Nephron progenitor cell (in vitro differentiated cells): ENCODE measurements at regions not wholly inside any gene's neighbourhood (a gene's known extent, or its start where the extent isn't known, plus 50 kb on each side); places are given as distances from the start of the nearest gene placed in this dataset.
A peak's percentile ranks its signal among the peaks of the same experiment; 100 is the strongest.
"Not testable (repeated sequence)": the region's sequence is repeated elsewhere in the genome, so short reads cannot be mapped to it uniquely, and the experiment has no call there.

Source experiments
- DNase-seq: peaks from one replicate; pipeline ENCODE4 v3.0.0; 2021
- H3K27ac Mint-ChIP-seq: 2 replicates; pipeline ENCODE4 v1.8.0; 2021; ENCODE audit warnings: mild to moderate bottlenecking, moderate library complexity, mixed read lengths
- H3K27me3 Mint-ChIP-seq: 2 replicates; pipeline ENCODE4 v1.8.0; 2021; ENCODE audit warnings: mild to moderate bottlenecking, low read depth, mixed read lengths; ENCODE audit not compliant: poor library complexity
- H3K36me3 Mint-ChIP-seq: 2 replicates; pipeline ENCODE4 v1.8.0; 2021; ENCODE audit warnings: low read depth, mixed read lengths
- H3K4me1 Mint-ChIP-seq: 2 replicates; pipeline ENCODE4 v1.8.0; 2021; ENCODE audit warnings: mixed read lengths
- H3K4me3 Mint-ChIP-seq: 2 replicates; pipeline ENCODE4 v1.8.0; 2021; ENCODE audit warnings: mild to moderate bottlenecking, moderate library complexity, mixed read lengths
- H3K9me3 Mint-ChIP-seq: 2 replicates; pipeline ENCODE4 v1.8.0; 2021; ENCODE audit warnings: mild to moderate bottlenecking, moderate library complexity, mixed read lengths

DNA sequence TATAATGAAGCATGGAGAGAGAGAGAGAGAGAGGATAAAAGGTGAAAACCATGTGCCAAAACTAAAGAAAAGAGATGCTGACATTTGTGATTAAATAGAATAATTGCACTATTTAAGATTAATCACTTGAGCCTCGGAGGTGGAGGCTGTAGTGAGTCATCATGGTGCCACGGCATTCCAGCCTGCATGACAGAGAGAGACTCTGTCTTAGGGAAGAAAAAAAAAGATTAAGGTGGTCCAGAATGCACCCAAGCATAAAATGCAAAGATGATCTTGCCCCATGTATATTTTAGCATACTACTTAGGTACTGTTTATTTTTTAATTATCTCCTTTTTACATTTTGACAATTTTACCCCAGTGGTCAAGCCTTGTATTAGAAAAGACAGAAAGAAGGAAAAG lies 742.5 kb downstream of the SPATA31A1 start:
- not testable (repeated sequence) for H3K4me1 Mint-ChIP-seq, H3K9me3 Mint-ChIP-seq, H3K4me3 Mint-ChIP-seq, H3K27ac Mint-ChIP-seq, H3K27me3 Mint-ChIP-seq, H3K36me3 Mint-ChIP-seq, DNase-seq

DNA sequence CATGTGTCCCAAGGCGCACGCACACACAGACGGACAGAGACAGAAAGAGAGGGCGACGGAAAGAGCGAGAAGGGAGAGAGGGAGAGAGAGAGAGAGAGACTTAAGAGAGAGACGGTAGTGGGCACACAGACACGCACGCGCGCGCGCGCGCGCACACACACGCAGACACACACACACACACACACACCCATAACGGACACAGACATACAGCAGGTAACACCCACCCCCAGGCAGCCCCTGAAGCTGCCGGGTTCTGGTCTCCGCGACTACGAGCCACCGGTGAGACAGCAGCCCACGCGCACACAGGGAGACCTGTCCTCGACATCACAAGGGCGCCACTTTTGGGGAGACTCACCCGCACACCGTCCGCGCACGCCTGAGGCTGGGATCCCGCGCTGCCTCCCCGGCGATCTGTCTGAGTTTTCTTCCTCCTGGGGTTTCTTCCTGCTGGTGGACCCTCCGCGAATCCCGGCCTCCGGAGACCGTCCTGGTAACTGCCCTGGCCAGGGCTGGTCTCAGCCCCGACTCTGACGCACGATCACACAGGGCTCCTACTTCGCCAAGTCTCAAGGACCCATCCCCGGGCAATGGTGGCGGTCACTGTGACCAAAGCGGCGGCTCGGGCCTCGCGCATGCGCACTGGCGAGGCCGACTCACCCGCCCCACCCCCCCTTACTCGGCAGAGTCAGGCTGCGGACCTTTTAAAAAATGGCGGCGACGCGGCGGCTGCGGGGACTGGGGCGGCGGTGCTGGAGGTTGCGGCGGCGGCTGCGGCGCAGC lies 750.7 kb downstream of the SPATA31A1 start:
- H3K9me3 Mint-ChIP-seq, H3K27me3 Mint-ChIP-seq, H3K36me3 Mint-ChIP-seq, H3K4me1 Mint-ChIP-seq: not testable (repeated sequence)
- Mint-ChIP-seq H3K27ac (peak overlapping the region; percentile 51), H3K4me3 (peak overlapping the region; percentile 92)
- DNase-seq = peak; percentile 27

DNA sequence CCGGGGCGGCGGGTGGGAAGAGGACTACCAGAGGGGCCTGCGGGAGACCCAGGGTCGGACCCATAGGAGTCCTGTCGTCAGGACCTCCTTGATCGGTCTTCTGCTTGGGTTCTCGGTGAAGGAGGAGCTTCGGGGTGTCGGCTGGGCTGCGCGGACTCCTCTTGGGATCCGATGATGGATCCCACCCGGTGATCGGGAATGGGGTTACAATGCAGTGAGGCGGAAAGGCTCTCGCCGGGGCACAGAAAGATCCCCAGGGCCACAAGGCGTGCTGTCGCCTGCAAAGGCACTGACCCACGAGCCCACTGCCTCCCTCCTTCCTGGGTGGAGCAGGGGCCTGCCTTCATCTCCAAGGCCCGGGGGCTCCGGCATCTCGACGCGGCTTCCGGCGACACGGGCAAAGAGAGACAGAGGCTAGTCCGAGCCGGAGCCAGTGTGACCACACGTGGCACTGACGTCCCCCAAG lies 751.3 kb downstream of the SPATA31A1 start:
- not testable (repeated sequence) for H3K27me3 Mint-ChIP-seq, H3K4me1 Mint-ChIP-seq, H3K27ac Mint-ChIP-seq, H3K36me3 Mint-ChIP-seq, H3K9me3 Mint-ChIP-seq, DNase-seq, H3K4me3 Mint-ChIP-seq

DNA sequence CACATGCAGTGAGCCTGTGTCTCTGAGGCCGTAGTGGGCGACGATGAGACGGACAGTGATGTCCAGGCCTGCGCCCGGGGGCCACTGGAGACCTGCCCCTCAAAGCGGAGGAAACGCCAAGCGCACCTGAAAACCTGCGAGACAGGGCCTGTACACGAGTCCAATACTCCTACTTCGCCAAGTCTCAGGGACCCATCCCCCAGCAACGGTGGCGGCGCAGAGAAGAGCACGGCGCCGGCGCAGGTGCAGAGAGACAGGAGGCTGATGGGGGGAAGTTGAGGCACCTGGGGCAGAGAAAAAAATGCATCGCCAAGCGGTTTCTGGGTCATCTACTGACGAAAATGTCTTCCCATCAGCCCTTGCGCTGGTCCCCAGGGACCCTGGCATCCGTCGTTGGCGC lies 751.8 kb downstream of the SPATA31A1 start:
- not testable (repeated sequence) for DNase-seq, H3K4me3 Mint-ChIP-seq, H3K27ac Mint-ChIP-seq, H3K4me1 Mint-ChIP-seq, H3K27me3 Mint-ChIP-seq, H3K9me3 Mint-ChIP-seq, H3K36me3 Mint-ChIP-seq

DNA sequence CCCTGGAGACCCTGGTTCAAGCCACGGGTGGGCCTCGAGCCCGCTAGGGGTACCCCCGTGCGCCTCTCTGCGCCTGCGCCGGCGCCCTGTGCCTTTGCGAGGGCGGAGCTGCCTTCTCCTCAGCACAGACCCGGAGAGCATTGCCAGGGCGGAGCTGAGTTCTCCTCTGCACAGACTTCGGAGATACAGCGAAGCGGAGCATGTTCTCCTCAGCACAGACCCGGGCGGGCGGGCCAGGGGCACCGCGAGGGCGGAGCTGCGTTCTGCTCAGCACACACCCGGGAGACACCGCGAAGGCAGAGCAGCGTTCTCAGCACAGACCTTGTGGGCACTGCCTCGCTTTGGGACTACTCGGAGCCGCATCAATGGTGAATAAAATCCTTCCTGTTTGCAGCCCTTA lies 753.0 kb downstream of the SPATA31A1 start:
- H3K9me3 Mint-ChIP-seq, H3K36me3 Mint-ChIP-seq, H3K27me3 Mint-ChIP-seq, H3K4me3 Mint-ChIP-seq, DNase-seq, H3K4me1 Mint-ChIP-seq, H3K27ac Mint-ChIP-seq: not testable (repeated sequence)

DNA sequence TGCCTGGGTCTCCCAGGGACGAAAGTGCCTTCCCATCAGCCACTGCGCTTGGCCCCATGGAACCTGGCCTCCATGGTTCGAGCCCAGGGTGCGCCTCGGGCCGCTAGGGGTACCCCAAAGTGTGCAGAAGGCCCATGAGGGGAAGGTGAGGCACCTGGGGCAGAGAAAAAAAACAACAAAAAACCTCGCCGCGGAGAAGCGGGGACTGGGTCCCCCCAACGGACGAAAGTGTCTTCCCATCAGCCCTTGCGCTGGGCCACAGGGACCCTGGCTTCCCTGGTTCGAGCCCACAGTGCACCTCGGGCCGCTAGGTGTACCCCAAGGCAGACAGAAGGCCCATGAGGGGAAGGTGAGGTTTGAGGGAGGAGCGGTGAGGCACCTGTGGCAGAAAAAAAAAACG lies 755.3 kb downstream of the SPATA31A1 start:
- not testable (repeated sequence) for H3K27me3 Mint-ChIP-seq, H3K36me3 Mint-ChIP-seq, H3K4me1 Mint-ChIP-seq, H3K4me3 Mint-ChIP-seq, DNase-seq, H3K9me3 Mint-ChIP-seq, H3K27ac Mint-ChIP-seq

DNA sequence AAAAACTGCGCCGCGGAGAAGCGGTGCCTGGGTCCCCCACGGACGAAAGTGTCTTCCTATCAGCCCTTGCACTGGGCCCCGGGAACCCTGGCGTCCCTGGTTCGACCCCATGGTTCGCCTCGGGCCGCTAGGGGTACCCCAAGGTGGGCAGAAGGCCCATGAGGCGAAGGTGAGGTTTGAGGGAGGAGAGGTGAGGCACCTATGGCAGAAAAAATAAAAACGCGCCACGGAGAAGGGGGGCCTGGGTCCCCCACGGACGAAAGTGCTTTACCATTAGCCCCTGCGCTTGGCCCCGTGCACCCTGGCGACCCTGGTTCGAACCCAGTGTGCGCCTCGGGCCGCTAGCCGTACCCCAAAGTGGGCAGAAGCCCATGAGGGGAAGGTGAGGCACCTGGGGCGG lies 756.1 kb downstream of the SPATA31A1 start:
- not testable (repeated sequence) for H3K9me3 Mint-ChIP-seq, H3K4me3 Mint-ChIP-seq, H3K27me3 Mint-ChIP-seq, H3K36me3 Mint-ChIP-seq, H3K4me1 Mint-ChIP-seq, DNase-seq, H3K27ac Mint-ChIP-seq

DNA sequence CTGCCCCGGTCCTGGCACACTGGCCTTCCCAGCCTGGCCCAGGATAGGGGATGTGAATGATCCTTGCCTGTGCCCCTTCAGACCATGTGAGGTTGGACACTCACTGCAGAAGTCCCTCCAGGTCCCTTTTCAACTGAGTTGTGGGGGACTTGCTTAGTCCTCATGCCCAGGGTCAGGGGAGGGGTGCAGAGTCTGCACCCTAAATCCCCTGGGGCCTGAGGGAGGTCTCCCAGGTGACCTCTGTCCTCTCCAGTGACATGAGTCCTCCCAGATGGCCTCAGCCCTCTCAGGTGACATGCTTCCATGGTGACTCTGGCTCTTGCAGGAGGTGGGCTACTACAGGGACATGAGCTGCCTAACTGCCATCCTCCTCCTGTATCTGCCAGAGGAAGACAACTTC lies 775.1 kb downstream of the SPATA31A1 start:
- H3K9me3 Mint-ChIP-seq, H3K27ac Mint-ChIP-seq, H3K27me3 Mint-ChIP-seq, H3K36me3 Mint-ChIP-seq, H3K4me3 Mint-ChIP-seq, DNase-seq, H3K4me1 Mint-ChIP-seq: not testable (repeated sequence)

DNA sequence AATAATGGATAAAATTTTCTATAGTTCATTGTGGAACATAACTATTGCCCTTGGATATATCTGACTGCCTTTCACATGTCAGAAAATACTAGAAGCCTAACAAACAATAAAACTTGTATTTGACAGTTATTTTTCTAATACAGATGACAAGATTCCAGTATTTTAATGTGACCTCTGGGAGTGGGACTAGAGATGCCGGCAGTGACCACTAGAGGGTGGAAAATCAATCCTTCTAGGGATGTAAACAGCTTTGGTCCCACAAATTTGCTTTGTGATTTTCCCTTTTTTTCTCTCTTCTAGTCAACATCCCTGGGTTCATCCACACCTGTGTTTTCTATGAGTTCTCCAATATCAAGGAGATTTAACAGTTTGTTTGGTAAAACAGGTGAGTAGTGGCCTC lies 813.7 kb downstream of the SPATA31A1 start:
- H3K9me3 Mint-ChIP-seq, H3K27me3 Mint-ChIP-seq, H3K4me3 Mint-ChIP-seq, H3K4me1 Mint-ChIP-seq, H3K36me3 Mint-ChIP-seq, H3K27ac Mint-ChIP-seq, DNase-seq: not testable (repeated sequence)

DNA sequence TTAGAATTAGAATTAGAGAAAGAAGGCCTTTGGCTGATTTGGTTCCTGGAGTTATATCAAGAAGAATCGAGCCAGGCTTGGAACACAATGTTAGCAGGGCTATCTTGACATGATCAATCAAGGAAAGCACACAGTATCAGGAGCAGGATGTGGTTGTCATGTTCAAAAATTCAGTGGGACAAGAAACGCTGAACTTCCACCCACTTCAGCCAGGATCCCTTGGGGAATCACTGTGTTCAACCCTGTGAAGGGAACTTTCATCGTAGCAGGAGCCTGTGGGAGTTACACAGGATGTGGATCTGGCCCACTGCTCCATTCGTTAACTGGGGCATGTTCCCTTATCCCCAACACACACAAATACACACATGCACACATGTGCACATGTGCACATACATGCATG lies 817.8 kb downstream of the SPATA31A1 start:
- not testable (repeated sequence) for H3K4me1 Mint-ChIP-seq, H3K9me3 Mint-ChIP-seq, H3K4me3 Mint-ChIP-seq, DNase-seq, H3K27ac Mint-ChIP-seq, H3K27me3 Mint-ChIP-seq, H3K36me3 Mint-ChIP-seq

DNA sequence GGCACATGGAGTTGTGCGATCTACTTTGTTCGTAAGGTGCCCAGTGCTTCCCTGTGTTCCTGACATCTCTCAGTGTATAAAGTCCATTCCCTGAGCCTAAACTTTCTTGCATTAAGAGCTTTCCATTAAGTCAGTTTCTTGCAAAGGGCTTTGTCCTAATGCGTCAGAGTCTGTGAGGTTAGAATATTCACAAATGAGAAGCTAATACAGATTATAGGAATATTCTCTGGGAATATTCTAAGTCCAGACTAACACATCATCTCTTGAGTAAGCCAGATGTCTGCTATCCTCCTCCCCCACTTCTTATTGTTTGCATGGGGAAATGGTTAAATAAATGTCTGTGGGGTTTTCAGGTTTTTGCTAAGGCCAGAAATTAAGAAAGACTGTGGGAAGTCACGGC lies 818.6 kb downstream of the SPATA31A1 start:
- not testable (repeated sequence) for H3K9me3 Mint-ChIP-seq, H3K36me3 Mint-ChIP-seq, H3K27me3 Mint-ChIP-seq

More for the DNA sequence above, 818.6 kb downstream of the SPATA31A1 start:
- H3K4me3 Mint-ChIP-seq, DNase-seq, H3K4me1 Mint-ChIP-seq, H3K27ac Mint-ChIP-seq: not testable (repeated sequence)
